HG03575 (cell line): ENCODE measurements at regions not wholly inside any gene's neighbourhood (a gene's known extent, or its start where the extent isn't known, plus 50 kb on each side); places are given as distances from the start of the nearest gene placed in this dataset.

Experiments used
- ATAC-seq: cut with Tn5 transposase; IDR thresholded peaks from one replicate; pipeline ENCODE4 v1.9.1; 2021; ENCODE audit not compliant: unreplicated experiment, insufficient number of reproducible peaks, low FRiP score; ENCODE audit errors: extremely low read depth

GRCh38 chr2:33764551-33764950, 165.5 kb upstream of the FAM98A start:
- ATAC-seq, result no peak

- ATAC-seq, result no peak
Measured at GRCh38 chr2:33763671-33764310, 164.7 kb upstream of the FAM98A start.

GRCh38 chr2:33762636-33763035, 163.5 kb upstream of the FAM98A start:
- ATAC-seq, result no peak

- no peak for ATAC-seq
Measured at GRCh38 chr2:33746208-33746800, 147.2 kb upstream of the FAM98A start.

- no peak for ATAC-seq
Measured at GRCh38 chr2:33735096-33735495, 136.0 kb upstream of the FAM98A start.

- no peak for ATAC-seq
Measured at GRCh38 chr2:33730804-33731203, 131.7 kb upstream of the FAM98A start.

GRCh38 chr2:33730193-33730592, 131.1 kb upstream of the FAM98A start:
- ATAC-seq, result no peak

GRCh38 chr2:33729353-33729752, 130.3 kb upstream of the FAM98A start:
- no peak for ATAC-seq

GRCh38 chr2:33728106-33728505, 129.0 kb upstream of the FAM98A start:
- ATAC-seq, result no peak

GRCh38 chr2:33727361-33728032, 128.4 kb upstream of the FAM98A start:
- no peak for ATAC-seq

GRCh38 chr2:33726415-33726814, 127.3 kb upstream of the FAM98A start:
- no peak for ATAC-seq

GRCh38 chr2:33723329-33723728, 124.2 kb upstream of the FAM98A start:
- no peak for ATAC-seq

GRCh38 chr2:33719067-33719466, 120.0 kb upstream of the FAM98A start:
- no peak for ATAC-seq

GRCh38 chr2:33712674-33713073, 113.6 kb upstream of the FAM98A start:
- ATAC-seq, result no peak

GRCh38 chr2:33709951-33710350, 110.9 kb upstream of the FAM98A start:
- ATAC-seq, result no peak

GRCh38 chr2:33707312-33707711, 108.2 kb upstream of the FAM98A start:
- ATAC-seq, result no peak

- ATAC-seq, result no peak
Measured at GRCh38 chr2:33706410-33706809, 107.3 kb upstream of the FAM98A start.

- no peak for ATAC-seq
Measured at GRCh38 chr2:33704406-33704855, 105.3 kb upstream of the FAM98A start.

GRCh38 chr2:33696234-33696633, 97.1 kb upstream of the FAM98A start:
- no peak for ATAC-seq

GRCh38 chr2:33694904-33695303, 95.8 kb upstream of the FAM98A start:
- ATAC-seq, result no peak
